ENCODE measurements at regions not wholly inside any gene's neighbourhood (a gene's known extent, or its start where the extent isn't known, plus 50 kb on each side); places are given as distances from the start of the nearest gene placed in this dataset.

DNA sequence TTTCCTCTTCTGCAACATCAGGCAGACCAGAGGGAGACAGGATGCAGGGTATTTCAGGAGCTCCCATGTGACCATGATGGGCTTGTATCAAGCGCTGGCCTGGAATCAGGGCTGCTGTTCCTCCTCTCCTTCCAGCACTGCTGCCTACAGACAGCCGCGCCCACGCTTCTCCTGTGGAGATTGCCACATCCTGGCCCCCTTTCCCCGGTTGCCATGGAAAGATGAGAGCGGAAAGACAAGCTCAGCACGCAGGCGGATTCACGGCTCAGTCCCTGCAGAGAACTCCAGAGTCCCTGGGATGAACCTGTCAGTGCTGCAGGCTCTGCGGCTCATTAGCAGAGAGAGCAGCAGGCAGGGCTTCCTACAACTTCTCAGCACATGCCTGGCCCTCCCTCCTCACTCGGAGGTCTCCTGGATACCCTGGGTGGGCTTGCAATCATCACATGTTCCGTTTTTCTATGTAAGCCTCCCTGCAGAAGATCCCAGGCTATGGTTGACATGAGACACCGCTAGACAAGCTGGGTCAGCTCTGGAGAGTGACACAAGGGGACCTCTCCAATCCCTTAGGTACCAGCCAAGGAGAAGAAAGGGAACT, 497.8 kb upstream of the MYT1L start:
- DNase-seq (ENCODE audit: low spot score): no peak

DNA sequence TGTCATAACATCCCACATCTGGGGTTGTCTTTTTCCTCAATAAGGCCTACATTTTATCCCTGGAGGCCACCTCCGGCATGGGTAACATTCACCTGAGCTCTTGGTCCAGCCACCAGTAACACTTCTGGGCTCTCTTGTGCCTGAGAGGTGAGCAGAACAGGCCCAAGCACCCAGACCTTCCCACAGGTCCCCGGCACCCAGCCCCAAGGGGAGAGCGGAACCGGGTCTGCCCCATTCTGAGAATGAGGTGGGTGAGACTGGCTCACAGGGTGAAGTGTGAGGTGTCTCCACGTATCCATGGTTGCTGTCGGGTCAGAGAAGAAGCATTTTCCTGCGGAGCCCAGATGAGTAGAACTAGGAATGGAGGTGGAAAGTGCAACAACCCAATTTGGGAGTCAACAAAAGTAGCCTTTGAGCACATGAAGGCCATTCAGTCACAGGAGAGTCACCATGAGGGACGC, 496.7 kb upstream of the MYT1L start:
- no peak for DNase-seq (ENCODE audit: low spot score)

DNA sequence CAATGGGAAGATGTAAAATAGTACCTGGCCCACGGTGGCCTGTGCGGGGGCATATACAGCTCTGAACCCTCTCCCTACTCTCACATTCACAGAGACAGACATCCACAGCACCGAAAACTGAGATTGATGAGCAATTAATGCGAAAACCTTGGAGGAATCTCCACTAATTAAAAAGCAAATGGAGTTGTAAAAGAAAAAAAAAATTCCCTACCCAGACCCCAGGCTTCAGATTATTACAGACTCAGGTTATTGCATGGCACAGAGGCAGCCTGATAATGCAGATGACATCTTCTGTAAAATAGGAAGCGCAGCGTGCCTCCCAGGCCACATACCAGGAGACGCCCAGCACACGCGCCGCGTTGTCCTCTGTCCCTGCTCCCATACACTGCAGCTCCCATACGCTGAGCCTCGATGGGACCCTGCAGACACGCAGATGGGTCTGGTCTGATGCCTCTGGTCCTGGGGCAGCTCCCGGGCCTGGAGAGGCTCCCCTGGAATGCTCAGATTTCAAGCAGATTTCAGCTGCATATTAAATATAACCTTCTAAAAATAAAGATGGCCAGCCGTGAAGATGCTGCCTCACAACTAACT, 496.1 kb upstream of the MYT1L start:
- DNase-seq (ENCODE audit: low spot score): no peak

DNA sequence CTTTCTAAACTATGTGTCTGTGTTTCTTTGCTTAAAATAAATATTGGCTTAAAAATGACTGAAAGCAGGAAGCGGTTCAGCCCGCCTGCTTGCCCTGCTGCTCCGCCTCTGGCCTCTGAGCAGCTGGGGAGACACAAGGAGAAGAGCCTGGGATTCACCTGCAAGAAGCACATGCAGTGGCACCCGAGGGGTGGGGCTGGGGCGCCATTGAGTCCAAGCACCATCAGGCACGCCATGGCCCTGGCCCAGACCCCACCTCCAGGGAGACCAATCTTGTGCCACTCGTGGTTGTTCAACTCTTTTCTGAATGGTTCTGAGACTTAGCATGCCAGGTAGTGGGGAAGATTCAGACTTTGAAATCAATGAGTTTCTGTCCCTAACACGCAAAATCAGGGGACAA, 495.5 kb upstream of the MYT1L start:
- no peak for DNase-seq (ENCODE audit: low spot score)

DNA sequence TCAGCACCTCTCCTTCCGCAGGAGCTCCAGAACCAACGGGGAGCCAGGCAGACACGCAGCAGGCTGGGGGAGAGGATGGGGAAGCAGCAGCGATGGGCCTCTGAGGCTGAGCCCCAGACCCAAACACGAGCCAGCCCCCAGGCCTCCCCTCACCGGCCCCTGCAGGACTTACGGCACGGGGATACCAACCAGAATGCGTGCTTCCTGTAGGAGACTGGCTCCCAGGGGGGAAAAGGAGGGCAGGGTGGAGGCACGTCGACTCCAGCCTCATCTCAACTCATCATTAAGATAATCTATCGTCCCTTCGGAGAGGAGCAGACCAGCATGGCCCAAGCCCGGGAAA, 495.1 kb upstream of the MYT1L start:
- no peak for DNase-seq (ENCODE audit: low spot score)

DNA sequence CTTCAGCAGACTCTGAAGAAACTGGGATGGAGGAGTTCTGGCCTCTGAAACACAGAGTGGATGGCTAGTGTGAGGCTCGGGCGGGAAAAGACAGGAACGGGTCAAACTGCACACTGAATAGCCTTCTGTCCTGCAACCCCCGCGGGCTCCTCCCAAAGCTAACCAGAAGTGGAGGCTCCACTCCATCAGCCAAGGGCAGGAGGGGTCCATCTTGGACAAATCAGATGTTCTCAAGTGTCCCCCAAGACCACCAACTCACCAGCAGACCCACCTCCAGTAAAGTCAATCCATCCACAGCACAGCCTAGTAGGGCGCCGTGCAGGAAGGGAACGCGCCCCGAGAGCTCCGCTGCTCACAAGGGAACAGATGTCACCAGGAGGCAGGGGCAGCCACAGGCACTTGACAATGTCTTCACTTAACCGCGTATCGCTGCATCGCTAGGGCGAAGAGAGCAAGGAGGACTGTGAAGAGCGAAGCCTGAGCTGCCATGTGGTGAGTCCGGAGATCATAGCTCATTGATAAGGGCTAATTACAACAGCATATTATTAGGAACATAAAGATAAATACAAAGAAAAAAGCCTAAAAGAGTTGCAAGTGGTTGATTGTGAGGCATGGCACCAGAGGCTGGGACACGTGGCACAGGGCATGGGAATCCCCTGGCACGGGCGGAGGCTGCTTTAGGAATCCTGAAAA, 494.6 kb upstream of the MYT1L start:
- no peak for DNase-seq (ENCODE audit: low spot score)

DNA sequence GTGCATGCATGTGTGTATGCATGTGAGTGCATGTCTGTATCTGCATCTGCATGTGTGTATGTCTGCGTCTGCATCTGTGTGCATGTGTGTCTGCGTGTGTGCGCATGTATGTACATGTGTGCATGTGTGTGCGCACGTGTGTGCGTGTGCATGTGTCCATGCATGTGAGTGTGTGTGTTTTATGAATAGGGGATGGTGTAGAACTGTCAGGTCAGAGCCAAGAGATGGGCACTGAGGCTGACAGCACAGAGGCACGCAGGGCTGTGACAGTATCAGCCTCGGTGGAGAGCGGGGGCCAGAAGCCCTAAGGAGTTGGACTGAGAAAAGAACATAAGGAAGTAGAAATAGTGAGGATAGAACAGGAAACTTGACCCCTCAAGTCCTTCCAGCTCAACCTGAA, 494.0 kb upstream of the MYT1L start:
- DNase-seq (ENCODE audit: low spot score): no peak

DNA sequence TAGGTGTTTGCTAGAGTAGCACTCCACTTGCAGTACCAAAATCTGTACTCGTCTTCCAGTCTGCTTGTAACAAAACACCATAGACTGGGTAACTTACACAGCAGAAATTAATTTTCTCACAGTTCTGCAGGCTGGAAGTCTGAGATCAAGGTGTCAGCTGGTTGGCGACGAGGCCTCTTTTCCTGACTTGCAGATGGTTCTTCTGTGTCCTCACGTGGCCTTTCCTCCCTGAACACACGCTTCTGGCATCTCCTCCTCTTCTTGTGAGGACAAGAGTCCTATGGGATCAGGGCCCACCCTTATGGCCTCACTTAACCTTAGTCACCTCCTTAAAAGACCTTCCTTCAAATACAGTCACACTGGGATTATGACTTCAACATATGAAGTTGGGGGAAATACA, 493.5 kb upstream of the MYT1L start:
- no peak for DNase-seq (ENCODE audit: low spot score)

DNA sequence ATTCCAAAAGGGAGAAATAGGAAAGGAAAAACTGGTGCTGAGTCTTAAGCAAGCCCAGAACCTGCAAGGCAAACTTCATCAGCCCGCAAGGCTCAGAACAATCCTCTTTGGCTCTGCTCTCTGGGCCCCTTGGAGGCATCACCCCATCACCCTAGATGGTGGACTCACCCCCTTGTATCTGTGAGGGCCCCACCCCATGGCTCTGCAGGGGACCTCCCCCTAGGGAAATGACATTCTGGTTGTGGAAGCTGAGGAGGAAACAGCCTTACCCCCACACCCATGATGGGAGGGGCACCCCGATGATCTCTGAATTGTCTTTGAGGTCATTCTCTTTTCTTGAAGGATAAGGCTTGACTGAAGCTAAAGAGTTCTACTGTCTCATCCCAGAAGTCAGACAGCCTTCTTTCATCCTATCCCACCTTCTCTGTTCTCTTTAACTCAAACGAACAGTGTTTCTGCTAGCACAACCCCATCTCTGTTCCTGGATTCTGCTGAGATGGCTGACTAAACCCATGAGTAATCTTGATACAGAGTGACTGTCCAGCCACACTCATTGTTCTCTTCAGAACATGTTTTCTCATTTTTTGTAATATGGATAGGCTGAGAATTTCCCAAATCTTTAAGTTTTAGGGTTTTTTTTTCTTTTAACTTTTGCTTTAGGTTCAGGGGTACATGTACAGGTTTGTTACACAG, 492.1 kb upstream of the MYT1L start:
- DNase-seq (ENCODE audit: low spot score): no peak

DNA sequence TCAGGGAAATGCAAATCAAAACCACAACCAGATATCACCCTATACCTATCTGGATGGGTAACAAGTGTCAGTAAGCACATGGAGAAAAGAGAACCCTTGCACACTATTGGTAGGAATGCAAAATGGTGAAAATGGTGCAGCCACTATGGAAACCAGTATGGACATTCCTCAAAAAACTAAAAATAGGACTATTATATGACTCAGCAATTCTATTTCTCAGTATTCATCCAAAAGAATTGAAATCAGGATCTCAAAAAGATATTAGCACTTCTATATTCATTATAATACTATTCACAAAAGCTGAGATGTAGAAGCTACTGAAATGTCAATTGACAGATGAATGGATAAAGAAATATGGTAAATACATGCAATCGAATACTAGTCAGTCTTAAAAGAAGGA, 491.1 kb upstream of the MYT1L start:
- DNase-seq (ENCODE audit: low spot score): no peak

DNA sequence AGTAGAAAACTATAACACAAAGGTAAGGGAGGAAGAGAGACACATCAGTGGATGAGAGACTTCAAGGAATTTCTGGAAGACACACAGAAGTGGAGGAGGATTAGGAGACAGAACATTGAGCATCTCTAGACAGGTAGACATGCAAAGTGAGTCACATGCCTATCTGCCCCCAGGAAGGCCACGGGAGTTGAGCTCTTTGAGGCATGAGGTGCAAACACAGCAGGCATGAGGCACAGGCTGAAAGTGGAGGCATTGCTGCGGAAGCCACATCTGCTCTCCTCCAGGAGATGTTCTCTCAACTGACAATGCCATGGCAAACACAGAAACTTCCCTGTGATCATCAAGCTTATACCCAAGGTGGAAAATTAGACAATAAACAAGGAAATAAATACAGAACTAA, 481.6 kb upstream of the MYT1L start:
- no peak for DNase-seq (ENCODE audit: low spot score)

DNA sequence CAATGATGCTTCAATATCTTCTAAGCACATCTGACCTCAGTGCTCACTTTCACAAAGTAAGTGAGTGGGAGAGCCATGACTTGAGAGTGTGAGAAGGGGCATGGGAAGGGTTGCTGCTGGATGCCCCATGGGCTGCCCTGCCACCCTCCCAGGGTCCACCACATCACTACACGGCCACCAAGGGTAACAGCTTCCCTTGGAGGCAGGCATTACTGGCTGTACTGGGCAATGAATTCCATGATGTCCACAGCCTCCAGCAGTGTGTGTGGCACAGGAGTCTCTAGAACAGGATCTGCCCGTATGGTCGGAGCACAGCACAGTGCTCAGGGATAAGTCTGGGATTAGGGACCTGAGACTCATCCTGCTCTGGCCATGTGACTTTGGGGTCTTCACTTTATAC, 481.0 kb upstream of the MYT1L start:
- DNase-seq (ENCODE audit: low spot score): no peak

DNA sequence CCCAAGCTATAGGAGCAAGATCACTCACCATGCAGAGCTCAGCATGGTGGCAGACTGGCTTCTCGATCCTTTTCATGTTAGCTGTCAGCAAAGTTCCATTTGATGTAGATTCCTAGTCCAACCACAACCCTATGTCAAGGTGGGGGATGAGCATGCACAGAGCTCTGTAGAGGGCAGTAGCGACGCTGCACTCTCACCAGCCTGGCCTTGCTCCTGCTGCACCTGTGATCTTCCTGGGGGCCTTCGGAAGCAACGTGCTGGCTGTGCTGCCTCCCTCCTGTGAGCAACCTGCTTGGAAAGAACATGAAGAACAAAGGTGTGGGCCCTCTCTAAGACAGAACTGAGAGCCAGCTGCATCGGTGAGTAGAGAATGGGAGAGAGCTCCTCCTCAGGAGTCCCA, 479.4 kb upstream of the MYT1L start:
- no peak for DNase-seq (ENCODE audit: low spot score)

DNA sequence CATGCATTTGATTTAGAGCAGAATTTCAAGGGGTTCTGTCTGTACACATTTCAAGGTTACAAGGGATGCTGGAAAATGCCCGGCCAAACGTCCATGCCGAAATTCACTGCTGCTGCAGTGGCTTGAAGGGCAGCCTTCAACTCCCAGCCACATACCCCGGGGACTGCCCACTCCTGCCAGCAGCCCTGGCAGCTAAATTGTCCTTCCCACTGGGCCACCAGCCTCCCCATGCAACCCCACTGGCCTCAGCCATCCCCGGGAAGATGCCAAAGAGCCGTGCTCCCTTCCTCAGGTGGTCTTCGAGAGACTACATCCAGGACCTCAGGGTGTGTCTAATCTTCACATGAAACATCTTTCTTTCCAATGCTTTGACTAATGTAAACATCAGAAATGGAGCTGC, 478.7 kb upstream of the MYT1L start:
- DNase-seq (ENCODE audit: low spot score): no peak

DNA sequence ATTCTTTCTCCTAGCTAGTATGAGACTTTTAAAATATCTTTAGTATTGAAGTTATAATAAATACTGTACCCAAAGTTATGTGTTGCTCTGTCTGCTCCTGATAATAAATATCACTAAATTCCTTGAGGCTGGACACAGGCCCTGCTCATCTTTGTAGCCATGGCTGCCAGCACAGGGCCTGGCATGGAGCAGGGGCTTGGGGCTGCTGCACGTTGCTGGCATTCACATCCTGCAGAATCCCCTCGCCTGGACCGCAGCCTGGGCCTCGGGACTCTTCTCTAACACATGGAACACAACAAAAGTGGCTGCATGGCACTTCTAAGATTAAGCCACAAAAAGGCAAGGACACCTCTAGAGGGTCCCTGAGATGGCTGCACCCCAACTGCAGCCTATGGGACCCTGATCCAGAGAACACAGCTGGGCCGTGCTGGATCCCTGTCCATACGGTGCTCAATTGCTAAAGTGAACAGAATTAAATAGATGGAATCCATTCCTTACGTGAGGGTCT, 477.5 kb upstream of the MYT1L start:
- DNase-seq (ENCODE audit: low spot score): no peak

DNA sequence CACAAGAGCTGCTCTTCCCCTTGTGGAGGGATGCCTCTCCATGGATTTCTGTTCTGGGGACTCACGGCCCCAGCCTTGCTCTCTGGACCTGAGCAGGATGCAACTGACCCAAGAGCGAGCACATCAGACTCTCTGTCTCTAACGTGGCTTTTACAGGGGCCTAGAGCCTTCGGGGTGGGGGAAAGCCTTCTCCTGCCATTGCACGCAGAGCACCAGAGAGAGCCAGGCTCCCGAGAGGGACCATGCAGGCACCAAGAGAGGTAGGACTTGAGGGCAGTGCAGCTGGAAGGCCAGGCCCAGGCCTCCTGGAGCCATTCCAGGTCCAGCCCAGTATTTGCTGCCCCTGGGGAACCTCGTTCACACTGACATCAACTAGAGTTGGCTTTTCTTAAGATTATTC, 475.6 kb upstream of the MYT1L start:
- DNase-seq (ENCODE audit: low spot score): no peak

DNA sequence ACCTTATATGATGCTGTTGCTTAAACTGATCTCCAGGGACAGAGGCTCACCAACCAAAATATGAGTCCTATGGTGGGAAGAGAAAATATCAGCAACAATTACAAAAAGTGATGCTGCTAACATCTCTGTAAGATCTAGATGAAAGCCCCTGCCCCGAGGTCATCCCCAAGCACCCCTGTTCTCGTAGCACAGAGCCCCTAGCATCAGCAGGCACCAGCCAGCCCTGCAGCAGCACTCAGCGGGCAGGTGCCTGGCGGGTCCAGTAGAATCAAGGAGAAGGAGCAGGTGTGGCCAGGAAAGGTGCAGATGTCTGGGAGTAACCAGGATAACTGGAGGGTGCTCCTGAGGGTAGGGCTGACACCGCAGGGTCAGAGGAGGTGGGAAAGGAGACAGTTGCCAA, 474.2 kb upstream of the MYT1L start:
- DNase-seq (ENCODE audit: low spot score): no peak

DNA sequence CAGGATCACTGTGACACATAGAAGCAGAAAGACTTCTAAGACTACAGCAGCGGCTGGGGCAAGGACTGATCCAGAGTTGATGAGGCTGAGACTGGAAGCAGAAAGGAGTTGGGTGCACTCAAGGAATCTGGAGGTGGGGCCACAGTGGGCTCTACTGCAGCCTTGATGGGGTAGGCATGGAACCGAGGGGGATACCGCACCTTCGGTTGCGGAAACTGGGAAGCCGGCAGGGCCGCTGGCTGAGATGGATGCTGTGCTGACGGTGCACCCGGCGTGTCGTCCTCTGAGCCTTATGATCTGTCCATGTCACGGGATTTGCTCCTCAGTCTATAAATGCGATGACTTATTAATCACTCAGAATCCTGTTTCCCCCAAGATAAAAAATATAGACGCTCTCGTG, 473.5 kb upstream of the MYT1L start:
- DNase-seq (ENCODE audit: low spot score): no peak

DNA sequence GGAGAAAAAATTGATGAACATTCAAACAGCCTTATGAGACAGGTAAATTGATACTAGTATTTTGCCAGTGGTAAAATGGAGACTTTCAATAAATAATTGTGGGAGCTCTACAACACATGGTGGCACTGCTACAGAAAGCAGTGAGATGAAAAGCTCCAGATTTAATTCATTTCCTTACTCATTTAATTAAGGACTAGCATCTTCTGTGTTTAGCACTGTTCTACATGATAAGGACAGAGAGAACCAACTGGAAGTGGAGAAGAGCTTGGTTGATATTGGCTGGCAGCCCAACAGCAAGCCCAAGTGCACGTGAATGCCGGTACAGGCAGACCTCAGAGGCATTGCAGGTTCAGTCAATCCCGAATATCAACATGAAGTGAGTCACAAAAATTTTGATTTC, 470.4 kb upstream of the MYT1L start:
- DNase-seq (ENCODE audit: low spot score): no peak

DNA sequence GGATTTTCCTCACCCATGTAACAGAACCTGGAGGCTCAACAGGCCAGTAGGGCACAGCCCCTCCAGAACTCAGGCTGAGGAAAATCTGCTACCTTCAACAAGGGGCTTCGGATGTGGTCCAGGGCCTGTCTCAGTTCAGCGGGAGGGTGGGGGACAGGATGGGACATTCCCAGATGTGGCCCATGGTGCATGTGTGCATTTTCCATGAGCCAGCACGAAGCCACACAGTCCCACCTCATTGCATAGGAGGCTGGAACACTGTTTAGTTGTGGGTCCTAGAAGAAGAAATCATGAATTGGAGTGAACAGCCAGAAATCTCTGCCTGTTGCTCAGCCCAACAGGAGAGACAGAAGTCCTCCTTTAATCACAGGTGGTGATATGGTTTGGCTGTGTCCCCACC, 469.6 kb upstream of the MYT1L start:
- no peak for DNase-seq (ENCODE audit: low spot score)

DNA sequence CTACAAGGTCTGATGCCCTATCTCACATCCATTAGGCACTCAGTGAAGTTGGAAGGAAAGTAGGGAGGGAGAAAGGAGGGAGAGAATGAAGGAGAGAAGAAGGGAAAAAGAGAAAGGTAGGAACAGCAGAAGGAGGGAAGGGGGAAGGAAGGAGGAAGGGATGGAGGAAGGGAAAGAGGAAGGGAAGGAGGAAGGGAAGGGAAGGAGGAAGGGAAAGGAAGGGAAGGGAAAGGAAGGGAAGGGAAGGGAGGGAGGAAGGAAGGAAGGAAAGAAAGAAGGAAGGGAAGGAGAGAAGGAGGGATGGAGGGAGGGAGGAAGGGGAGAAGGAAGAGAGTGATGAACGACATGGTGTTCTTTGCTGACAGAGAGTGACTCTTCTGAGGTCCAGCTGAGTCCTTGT, 468.9 kb upstream of the MYT1L start:
- no peak for DNase-seq (ENCODE audit: low spot score)

DNA sequence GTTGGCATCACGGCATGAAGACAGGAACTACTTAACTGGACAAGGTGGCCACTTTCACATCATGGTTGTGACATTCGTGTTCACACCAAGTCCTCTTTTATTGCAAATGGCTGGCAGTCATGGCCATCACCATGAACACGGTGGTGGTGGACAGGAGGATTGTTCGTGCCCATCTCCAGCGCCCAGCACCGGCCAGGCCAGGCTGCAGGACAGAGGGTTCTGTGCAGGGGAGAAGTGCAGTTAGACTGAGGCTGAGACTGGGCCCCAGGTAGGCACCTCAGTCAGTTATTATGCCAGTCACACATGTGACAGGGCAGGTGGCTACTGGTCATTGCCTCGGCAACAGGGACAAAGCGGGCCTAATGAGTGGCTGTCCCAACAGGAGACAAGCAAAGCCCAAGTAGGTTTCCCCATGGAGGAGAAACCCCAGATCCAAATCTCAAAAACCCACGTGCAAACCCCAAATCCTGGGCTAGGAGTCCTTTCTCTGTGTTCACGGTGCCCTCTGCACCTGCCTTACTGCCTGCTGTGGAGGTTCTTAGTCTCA, 468.1 kb upstream of the MYT1L start:
- DNase-seq (ENCODE audit: low spot score): no peak

DNA sequence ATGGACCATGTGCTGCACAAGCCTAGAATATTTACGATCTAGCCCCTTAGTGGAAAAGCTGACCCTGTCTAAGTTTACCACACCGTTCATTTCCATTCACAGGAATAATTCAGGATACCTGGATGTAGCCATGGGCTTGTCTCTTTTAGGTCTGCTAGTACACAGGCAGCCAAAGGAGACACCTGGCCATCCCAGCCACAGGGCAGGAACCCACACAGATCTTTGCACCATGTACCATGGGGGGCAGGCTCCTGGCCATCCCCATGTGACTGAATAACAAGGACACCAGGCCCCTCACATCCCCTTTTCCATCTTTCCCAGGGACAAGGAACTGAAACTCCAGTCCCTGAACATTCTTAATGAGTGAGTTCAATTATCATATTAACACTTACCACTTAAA, 467.3 kb upstream of the MYT1L start:
- no peak for DNase-seq (ENCODE audit: low spot score)
